ENCODE measurements at regions not wholly inside any gene's neighbourhood (a gene's known extent, or its start where the extent isn't known, plus 50 kb on each side); places are given as distances from the start of the nearest gene placed in this dataset.

DNA sequence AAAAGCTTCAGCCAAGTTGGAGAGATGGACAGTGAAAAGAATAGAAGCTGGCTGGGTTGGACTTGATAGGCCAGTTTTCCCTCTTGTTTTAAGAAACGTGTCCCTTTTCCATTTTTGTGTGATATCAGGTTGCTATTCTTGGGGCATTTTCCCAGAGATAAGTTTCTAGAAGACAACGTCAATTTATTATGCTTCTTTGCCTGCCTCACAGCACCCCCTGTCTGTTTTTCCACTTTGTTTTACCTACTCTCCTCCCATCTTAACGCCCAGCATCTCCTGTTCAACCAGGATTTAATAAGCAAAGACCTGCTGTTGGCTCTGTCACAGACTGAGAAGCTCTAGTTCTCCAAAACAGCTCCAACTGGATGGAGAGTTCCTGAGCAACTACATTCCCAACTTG, 317.8 kb upstream of the ZNF521 start:
- Mint-ChIP-seq H3K36me3 (no peaks in the 10 kb centered on the region), H3K27ac (no peak overlapping the region), H3K4me3 (no peak overlapping the region), H3K9me3 (peaks cover 0 to 20% (median 3%) of the 10 kb centered on the region in 11 donors), H3K4me1 (no peaks in the 10 kb centered on the region), H3K27me3 (peaks cover 0 to 35% (median 7%) of the 10 kb centered on the region in 5 donors)
- POLR2A ChIA-PET, result no interaction called here
- no peak for ATAC-seq
- CTCF ChIA-PET, result no interaction called here
- H3K27ac ChIP-seq (ENCODE audit: low read depth, low read length), result no peak overlapping the region
- no peaks in the 10 kb centered on the region for H3K27me3 ChIP-seq (ENCODE audit: control insufficient read depth in 2 of 2, insufficient read depth in 2 of 2, low read length in 2 of 2)
- H3K36me3 ChIP-seq (ENCODE audit: control insufficient read depth in 2 of 3, insufficient read depth in 3 of 3, low read length in 3 of 3), result no peaks in the 10 kb centered on the region
- H3K4me3 ChIP-seq (ENCODE audit: low read length), result no peak overlapping the region
- intact Hi-C loops (cut with micrococcal nuclease), result no loop called here
- H3K9me3 ChIP-seq (ENCODE audit: control insufficient read depth in 2 of 3, low read length in 3 of 3), result no peaks in the 10 kb centered on the region
- no peaks in the 10 kb centered on the region for H3K4me1 ChIP-seq (ENCODE audit: control insufficient read depth in 2 of 2, insufficient read depth in 2 of 2, low read length in 2 of 2)
- no peak for DNase-seq

DNA sequence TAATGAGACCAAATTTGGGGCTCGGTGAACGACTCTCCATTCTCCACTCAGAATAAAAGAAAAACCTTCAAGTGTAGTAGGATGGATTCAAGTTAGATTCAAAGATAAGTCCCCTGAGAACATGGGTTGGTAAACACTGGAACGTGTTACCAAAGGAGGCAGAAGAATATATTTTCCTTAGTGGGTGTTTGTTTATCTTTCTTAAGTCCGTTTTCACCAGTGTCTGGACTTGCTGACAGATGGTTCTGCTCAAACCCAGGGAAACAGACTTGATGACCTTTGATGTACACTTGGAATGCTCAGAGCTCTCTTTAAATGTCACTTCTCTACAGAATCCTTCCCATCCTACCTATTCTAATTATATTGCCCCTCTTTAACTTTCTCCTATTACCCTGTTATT, 310.3 kb upstream of the ZNF521 start:
- H3K4me1 Mint-ChIP-seq, result no peaks in the 10 kb centered on the region
- H3K27me3 ChIP-seq (ENCODE audit: control insufficient read depth in 2 of 2, insufficient read depth in 2 of 2, low read length in 2 of 2), result no peaks in the 10 kb centered on the region
- CTCF ChIA-PET, result no interaction called here
- POLR2A ChIA-PET, result no interaction called here
- no peak overlapping the region for H3K4me3 ChIP-seq (ENCODE audit: low read length)
- no peaks in the 10 kb centered on the region for H3K36me3 ChIP-seq (ENCODE audit: control insufficient read depth in 2 of 3, insufficient read depth in 3 of 3, low read length in 3 of 3)
- no peaks in the 10 kb centered on the region for H3K36me3 Mint-ChIP-seq
- DNase-seq (no peak), ATAC-seq (no peak)
- peaks cover 0 to 8% (median 0%) of the 10 kb centered on the region in 11 donors for H3K9me3 Mint-ChIP-seq
- H3K27me3 Mint-ChIP-seq, result peaks cover 0 to 18% (median 0%) of the 10 kb centered on the region in 5 donors
- intact Hi-C loops (cut with micrococcal nuclease), result no loop called here
- H3K9me3 ChIP-seq (ENCODE audit: control insufficient read depth in 2 of 3, low read length in 3 of 3), result no peaks in the 10 kb centered on the region
- no peak overlapping the region for H3K4me3 Mint-ChIP-seq
- no peak overlapping the region for H3K27ac Mint-ChIP-seq
- no peaks in the 10 kb centered on the region for H3K4me1 ChIP-seq (ENCODE audit: control insufficient read depth in 2 of 2, insufficient read depth in 2 of 2, low read length in 2 of 2)
- no peak overlapping the region for H3K27ac ChIP-seq (ENCODE audit: low read depth, low read length)

- Mint-ChIP-seq H3K9me3 (peaks cover 0 to 8% (median 0%) of the 10 kb centered on the region in 11 donors), H3K27me3 (peaks cover 0 to 14% (median 0%) of the 10 kb centered on the region in 5 donors), H3K4me1 (no peaks in the 10 kb centered on the region), H3K4me3 (no peak overlapping the region), H3K36me3 (no peaks in the 10 kb centered on the region), H3K27ac (no peak overlapping the region)
- ATAC-seq, result no peak
- H3K27ac ChIP-seq (ENCODE audit: low read depth, low read length), result no peak overlapping the region
- no peaks in the 10 kb centered on the region for H3K4me1 ChIP-seq (ENCODE audit: control insufficient read depth in 2 of 2, insufficient read depth in 2 of 2, low read length in 2 of 2)
- no peak for DNase-seq
- no peaks in the 10 kb centered on the region for H3K27me3 ChIP-seq (ENCODE audit: control insufficient read depth in 2 of 2, insufficient read depth in 2 of 2, low read length in 2 of 2)
- POLR2A ChIA-PET, result no interaction called here
- no peak overlapping the region for H3K4me3 ChIP-seq (ENCODE audit: low read length)
- H3K36me3 ChIP-seq (ENCODE audit: control insufficient read depth in 2 of 3, insufficient read depth in 3 of 3, low read length in 3 of 3), result no peaks in the 10 kb centered on the region
- CTCF ChIA-PET, result no interaction called here
- no peaks in the 10 kb centered on the region for H3K9me3 ChIP-seq (ENCODE audit: control insufficient read depth in 2 of 3, low read length in 3 of 3)
- intact Hi-C loops (cut with micrococcal nuclease), result no loop called here
Observed at GRCh38 chr18:25661831-25662230, 309.9 kb upstream of the ZNF521 start.

GRCh38 chr18:25659541-25659940, 307.6 kb upstream of the ZNF521 start:
- ATAC-seq (no peak), DNase-seq (no peak)
- intact Hi-C loops (cut with micrococcal nuclease), result no loop called here
- Histone ChIP-seq H3K4me1 (ENCODE audit: control insufficient read depth in 2 of 2, insufficient read depth in 2 of 2, low read length in 2 of 2) (no peaks in the 10 kb centered on the region), H3K9me3 (ENCODE audit: control insufficient read depth in 2 of 3, low read length in 3 of 3) (no peaks in the 10 kb centered on the region), H3K4me3 (ENCODE audit: low read length) (no peak overlapping the region), H3K27ac (ENCODE audit: low read depth, low read length) (no peak overlapping the region), H3K36me3 (ENCODE audit: control insufficient read depth in 2 of 3, insufficient read depth in 3 of 3, low read length in 3 of 3) (no peaks in the 10 kb centered on the region), H3K27me3 (ENCODE audit: control insufficient read depth in 2 of 2, insufficient read depth in 2 of 2, low read length in 2 of 2) (no peaks in the 10 kb centered on the region)
- ChIA-PET POLR2A (no interaction called here), CTCF (no interaction called here)
- H3K27ac Mint-ChIP-seq, result no peak overlapping the region
- H3K27me3 Mint-ChIP-seq, result peaks cover 0 to 9% (median 5%) of the 10 kb centered on the region in 5 donors
- H3K36me3 Mint-ChIP-seq, result no peaks in the 10 kb centered on the region
- no peaks in the 10 kb centered on the region for H3K4me1 Mint-ChIP-seq
- H3K9me3 Mint-ChIP-seq, result peaks cover 0 to 12% (median 0%) of the 10 kb centered on the region in 11 donors
- H3K4me3 Mint-ChIP-seq, result no peak overlapping the region

DNA sequence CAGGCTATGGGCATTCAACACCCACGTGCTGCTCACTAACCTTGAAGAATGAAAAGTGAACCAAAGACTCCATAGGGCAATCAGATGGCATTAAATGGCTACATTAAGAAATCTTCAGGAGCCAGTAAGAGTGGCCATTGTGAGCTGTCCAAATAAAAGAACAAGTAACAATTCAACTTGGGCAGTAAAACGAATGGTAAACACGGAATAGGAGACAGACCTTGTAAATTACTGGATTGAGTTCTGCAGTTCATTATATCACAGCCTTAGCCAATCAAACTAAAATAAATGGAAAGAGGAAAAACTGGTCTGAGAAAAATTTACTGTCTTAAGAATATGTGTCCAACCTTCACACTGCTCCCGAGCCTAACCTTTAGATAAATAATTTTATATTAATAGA, 306.5 kb upstream of the ZNF521 start:
- H3K4me1 Mint-ChIP-seq, result no peaks in the 10 kb centered on the region
- Histone ChIP-seq H3K27ac (ENCODE audit: low read depth, low read length) (no peak overlapping the region), H3K36me3 (ENCODE audit: control insufficient read depth in 2 of 3, insufficient read depth in 3 of 3, low read length in 3 of 3) (no peaks in the 10 kb centered on the region), H3K4me1 (ENCODE audit: control insufficient read depth in 2 of 2, insufficient read depth in 2 of 2, low read length in 2 of 2) (no peaks in the 10 kb centered on the region), H3K9me3 (ENCODE audit: control insufficient read depth in 2 of 3, low read length in 3 of 3) (no peaks in the 10 kb centered on the region), H3K4me3 (ENCODE audit: low read length) (no peak overlapping the region), H3K27me3 (ENCODE audit: control insufficient read depth in 2 of 2, insufficient read depth in 2 of 2, low read length in 2 of 2) (no peaks in the 10 kb centered on the region)
- DNase-seq (no peak), ATAC-seq (no peak)
- H3K27me3 Mint-ChIP-seq, result peaks cover 0 to 9% (median 5%) of the 10 kb centered on the region in 5 donors
- ChIA-PET CTCF (no interaction called here), POLR2A (no interaction called here)
- H3K9me3 Mint-ChIP-seq, result peaks cover 0 to 12% (median 2%) of the 10 kb centered on the region in 11 donors
- no peak overlapping the region for H3K4me3 Mint-ChIP-seq
- no peak overlapping the region for H3K27ac Mint-ChIP-seq
- no peaks in the 10 kb centered on the region for H3K36me3 Mint-ChIP-seq
- intact Hi-C loops (cut with micrococcal nuclease), result no loop called here

GRCh38 chr18:25651553-25651952, 299.6 kb upstream of the ZNF521 start:
- ATAC-seq, result no peak
- Mint-ChIP-seq H3K36me3 (no peaks in the 10 kb centered on the region), H3K4me1 (no peaks in the 10 kb centered on the region), H3K4me3 (no peak overlapping the region), H3K27me3 (peaks cover 0 to 18% (median 0%) of the 10 kb centered on the region in 5 donors), H3K9me3 (peaks cover 0 to 6% (median 2%) of the 10 kb centered on the region in 11 donors), H3K27ac (no peak overlapping the region)
- ChIA-PET POLR2A (no interaction called here), CTCF (no interaction called here)
- intact Hi-C loops (cut with micrococcal nuclease), result no loop called here
- Histone ChIP-seq H3K4me1 (ENCODE audit: control insufficient read depth in 2 of 2, insufficient read depth in 2 of 2, low read length in 2 of 2) (no peaks in the 10 kb centered on the region), H3K27me3 (ENCODE audit: control insufficient read depth in 2 of 2, insufficient read depth in 2 of 2, low read length in 2 of 2) (no peaks in the 10 kb centered on the region), H3K27ac (ENCODE audit: low read depth, low read length) (no peak overlapping the region), H3K4me3 (ENCODE audit: low read length) (no peak overlapping the region), H3K9me3 (ENCODE audit: control insufficient read depth in 2 of 3, low read length in 3 of 3) (no peaks in the 10 kb centered on the region), H3K36me3 (ENCODE audit: control insufficient read depth in 2 of 3, insufficient read depth in 3 of 3, low read length in 3 of 3) (no peaks in the 10 kb centered on the region)
- no peak for DNase-seq

DNA sequence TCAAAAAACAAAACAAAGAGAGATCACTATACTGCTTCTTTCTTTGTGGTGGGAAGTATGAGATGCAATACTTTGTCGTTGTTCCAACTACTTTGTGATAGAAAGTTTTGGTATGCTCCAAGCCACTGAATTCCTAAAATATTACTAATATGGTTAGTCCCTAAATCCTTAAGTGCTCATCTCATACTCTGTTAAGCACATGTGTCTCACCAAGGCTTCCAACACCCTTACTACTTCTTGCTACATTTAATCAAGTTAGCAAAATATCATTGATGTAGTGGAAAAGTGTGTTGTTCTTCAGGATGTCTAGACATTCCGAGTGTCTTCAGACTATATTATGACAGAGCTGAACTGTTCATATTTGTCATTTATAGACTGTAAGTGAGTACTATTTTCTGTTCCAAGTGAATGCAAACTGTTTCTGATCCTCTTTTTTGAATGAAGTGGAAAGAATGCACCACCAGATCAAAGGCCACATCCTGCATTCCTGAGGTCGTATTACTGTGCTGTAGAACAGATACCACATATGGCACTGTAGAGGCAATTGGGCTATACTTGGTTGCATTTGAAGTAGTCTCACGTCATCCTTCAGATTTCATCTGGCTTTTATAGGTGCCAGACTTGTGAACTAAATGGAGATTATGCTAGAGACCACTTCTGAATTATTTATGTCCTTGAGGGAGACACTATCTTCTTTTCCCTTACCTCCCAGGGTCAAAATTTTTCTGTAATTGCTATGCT, 298.4 kb upstream of the ZNF521 start:
- Mint-ChIP-seq H3K27me3 (peaks cover 0 to 14% (median under 1%) of the 10 kb centered on the region in 5 donors), H3K36me3 (no peaks in the 10 kb centered on the region), H3K9me3 (peaks cover 0 to 6% (median 2%) of the 10 kb centered on the region in 11 donors), H3K4me3 (no peak overlapping the region), H3K27ac (no peak overlapping the region), H3K4me1 (no peaks in the 10 kb centered on the region)
- H3K4me1 ChIP-seq (ENCODE audit: control insufficient read depth in 2 of 2, insufficient read depth in 2 of 2, low read length in 2 of 2), result no peaks in the 10 kb centered on the region
- no peak for ATAC-seq
- no peaks in the 10 kb centered on the region for H3K9me3 ChIP-seq (ENCODE audit: control insufficient read depth in 2 of 3, low read length in 3 of 3)
- intact Hi-C loops (cut with micrococcal nuclease), result no loop called here
- H3K4me3 ChIP-seq (ENCODE audit: low read length), result no peak overlapping the region
- H3K27me3 ChIP-seq (ENCODE audit: control insufficient read depth in 2 of 2, insufficient read depth in 2 of 2, low read length in 2 of 2), result no peaks in the 10 kb centered on the region
- no peak for DNase-seq
- H3K27ac ChIP-seq (ENCODE audit: low read depth, low read length), result no peak overlapping the region
- ChIA-PET CTCF (no interaction called here), POLR2A (no interaction called here)
- H3K36me3 ChIP-seq (ENCODE audit: control insufficient read depth in 2 of 3, insufficient read depth in 3 of 3, low read length in 3 of 3), result no peaks in the 10 kb centered on the region

Data from naive thymus-derived CD4-positive, alpha-beta T cell (primary cell).